ENCODE measurements at regions not wholly inside any gene's neighbourhood (a gene's known extent, or its start where the extent isn't known, plus 50 kb on each side); places are given as distances from the start of the nearest gene placed in this dataset.
A peak's percentile ranks its signal among the peaks of the same experiment; 100 is the strongest.

DNA sequence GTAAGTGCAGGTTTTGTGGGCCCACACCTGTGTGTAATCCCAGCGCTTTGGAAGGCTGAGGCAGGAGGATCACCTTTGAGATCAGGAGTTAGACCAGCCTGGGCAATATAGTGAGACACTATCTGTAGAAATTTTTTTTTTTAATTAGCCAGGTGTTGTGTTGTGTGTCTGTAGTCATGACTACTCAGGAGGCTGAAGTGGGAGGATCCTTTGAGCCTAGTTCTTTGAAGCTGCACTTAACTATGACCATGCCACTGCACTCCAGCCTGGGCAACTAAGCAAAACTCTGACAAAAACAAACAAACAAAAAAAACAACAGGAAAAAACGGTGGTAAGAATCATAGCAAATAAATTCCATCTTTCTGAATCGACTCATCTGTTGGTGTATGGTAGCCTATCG lies 268.6 kb upstream of the PDGFD start:
- H3K79me2 ChIP-seq (ENCODE audit: insufficient read depth, low read length) = no peaks in the 10 kb centered on the region
- H3K4me1 ChIP-seq (ENCODE audit: insufficient read depth, low read length) = no peaks in the 10 kb centered on the region
- no peak overlapping the region for H3K4me3 ChIP-seq (ENCODE audit: low read depth in 1 of 2, low read length in 2 of 2)
- no peak overlapping the region for H3K9ac ChIP-seq (ENCODE audit: low read depth, low read length)
- no peaks in the 10 kb centered on the region for H3K27me3 ChIP-seq (ENCODE audit: insufficient read depth, low read length, poor library complexity)
- no peaks in the 10 kb centered on the region for H3K36me3 ChIP-seq (ENCODE audit: insufficient read depth, low read length)
- DNase-seq = no peak
- no peak overlapping the region for H2AFZ ChIP-seq (ENCODE audit: low read depth, low read length)
- ATAC-seq (ENCODE audit: insufficient read depth, low read depth) = 0 out of 3 replicates have a peak, but pooled peaks have one; percentile 12
- no peak overlapping the region for H3K4me2 ChIP-seq (ENCODE audit: insufficient read depth, low read length)
- H3K9me3 ChIP-seq (ENCODE audit: insufficient read depth, low read length, severe bottlenecking) = no peaks in the 10 kb centered on the region
- no peak overlapping the region for H3K27ac ChIP-seq (ENCODE audit: low read length)
- TF ChIP-seq, protein P1, sequence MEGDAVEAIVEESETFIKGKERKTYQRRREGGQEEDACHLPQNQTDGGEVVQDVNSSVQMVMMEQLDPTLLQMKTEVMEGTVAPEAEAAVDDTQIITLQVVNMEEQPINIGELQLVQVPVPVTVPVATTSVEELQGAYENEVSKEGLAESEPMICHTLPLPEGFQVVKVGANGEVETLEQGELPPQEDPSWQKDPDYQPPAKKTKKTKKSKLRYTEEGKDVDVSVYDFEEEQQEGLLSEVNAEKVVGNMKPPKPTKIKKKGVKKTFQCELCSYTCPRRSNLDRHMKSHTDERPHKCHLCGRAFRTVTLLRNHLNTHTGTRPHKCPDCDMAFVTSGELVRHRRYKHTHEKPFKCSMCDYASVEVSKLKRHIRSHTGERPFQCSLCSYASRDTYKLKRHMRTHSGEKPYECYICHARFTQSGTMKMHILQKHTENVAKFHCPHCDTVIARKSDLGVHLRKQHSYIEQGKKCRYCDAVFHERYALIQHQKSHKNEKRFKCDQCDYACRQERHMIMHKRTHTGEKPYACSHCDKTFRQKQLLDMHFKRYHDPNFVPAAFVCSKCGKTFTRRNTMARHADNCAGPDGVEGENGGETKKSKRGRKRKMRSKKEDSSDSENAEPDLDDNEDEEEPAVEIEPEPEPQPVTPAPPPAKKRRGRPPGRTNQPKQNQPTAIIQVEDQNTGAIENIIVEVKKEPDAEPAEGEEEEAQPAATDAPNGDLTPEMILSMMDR (IDR thresholded peaks at IDR 0.05; ENCODE audit: borderline replicate concordance, extremely low read depth, low read length, poor library complexity, severe bottlenecking) = no peak
- TF ChIP-seq EZH2 (IDR thresholded peaks at IDR 0.05; ENCODE audit: borderline replicate concordance, low read depth, low read length, severe bottlenecking) = no peak
- no peaks in the 10 kb centered on the region for H4K20me1 ChIP-seq (ENCODE audit: insufficient read depth, low read length)

DNA sequence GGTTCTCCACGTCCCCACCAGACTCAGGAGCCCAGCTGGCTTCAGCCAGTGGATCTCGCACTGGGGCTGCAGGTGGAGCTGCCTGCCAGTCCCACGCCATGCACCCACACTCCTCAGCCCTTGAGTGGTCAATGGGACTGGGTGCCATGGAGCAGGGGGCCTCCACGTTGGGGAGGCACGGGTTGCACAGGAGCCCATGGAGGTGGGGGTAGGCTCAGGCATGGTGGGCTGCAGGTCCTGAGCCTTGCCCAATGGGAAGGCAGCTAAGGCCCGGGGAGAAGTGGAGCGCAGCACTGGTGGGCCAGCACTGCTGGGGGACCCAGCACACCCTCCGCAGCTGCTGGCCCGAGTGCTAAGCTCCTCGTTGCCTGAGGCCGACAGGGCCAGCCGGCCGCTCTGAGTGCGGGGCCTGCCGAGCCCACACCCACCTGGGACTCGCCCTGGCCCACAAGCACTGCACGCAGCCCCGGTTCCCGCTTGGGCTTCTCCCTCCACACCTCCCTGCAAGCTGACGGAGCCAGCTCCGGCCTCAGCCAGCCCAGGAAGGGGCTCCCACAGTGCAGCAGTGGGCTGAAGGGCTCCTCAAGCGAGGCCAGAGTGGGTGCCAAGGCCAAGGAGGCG lies 258.5 kb upstream of the PDGFD start:
- H3K4me3 ChIP-seq (ENCODE audit: low read depth in 1 of 2, low read length in 2 of 2) = no peak overlapping the region
- no peak for TF ChIP-seq EZH2 (IDR thresholded peaks at IDR 0.05; ENCODE audit: borderline replicate concordance, low read depth, low read length, severe bottlenecking)
- TF ChIP-seq, protein P1 (IDR thresholded peaks at IDR 0.05; ENCODE audit: borderline replicate concordance, extremely low read depth, low read length, poor library complexity, severe bottlenecking) = no peak
- H3K36me3 ChIP-seq (ENCODE audit: insufficient read depth, low read length) = no peaks in the 10 kb centered on the region
- H3K79me2 ChIP-seq (ENCODE audit: insufficient read depth, low read length) = no peaks in the 10 kb centered on the region
- H3K4me1 ChIP-seq (ENCODE audit: insufficient read depth, low read length) = no peaks in the 10 kb centered on the region
- no peak for ATAC-seq (ENCODE audit: insufficient read depth, low read depth)
- H2AFZ ChIP-seq (ENCODE audit: low read depth, low read length) = no peak overlapping the region
- H3K27me3 ChIP-seq (ENCODE audit: insufficient read depth, low read length, poor library complexity) = no peaks in the 10 kb centered on the region
- H3K9me3 ChIP-seq (ENCODE audit: insufficient read depth, low read length, severe bottlenecking) = no peaks in the 10 kb centered on the region
- no peaks in the 10 kb centered on the region for H4K20me1 ChIP-seq (ENCODE audit: insufficient read depth, low read length)
- DNase-seq = no peak
- no peak overlapping the region for H3K27ac ChIP-seq (ENCODE audit: low read length)
- H3K4me2 ChIP-seq (ENCODE audit: insufficient read depth, low read length) = no peak overlapping the region
- no peak overlapping the region for H3K9ac ChIP-seq (ENCODE audit: low read depth, low read length)

DNA sequence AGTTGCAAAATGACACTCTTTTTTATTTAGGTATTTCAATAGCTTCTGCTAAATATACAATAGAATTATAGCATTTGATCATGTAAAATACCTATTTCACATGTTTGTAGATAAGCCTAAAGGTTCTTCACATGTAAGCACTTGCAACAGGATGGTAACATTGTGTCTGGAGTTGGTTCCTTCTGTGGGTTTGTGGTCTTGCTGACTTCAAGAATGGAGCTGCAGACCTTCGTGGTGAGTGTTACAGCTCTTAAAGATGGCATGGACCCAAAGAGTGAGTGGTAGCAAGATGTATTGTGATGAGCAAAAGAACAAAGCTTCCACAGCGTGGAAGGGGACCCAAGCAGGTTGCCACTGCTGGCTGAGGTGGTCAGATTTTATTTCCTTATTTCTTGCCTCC lies 246.4 kb upstream of the PDGFD start:
- ATAC-seq (ENCODE audit: insufficient read depth, low read depth) = peak; percentile 76
- H3K4me2 ChIP-seq (ENCODE audit: insufficient read depth, low read length) = no peak overlapping the region
- H3K4me3 ChIP-seq (ENCODE audit: low read depth in 1 of 2, low read length in 2 of 2) = no peak overlapping the region
- no peaks in the 10 kb centered on the region for H3K27me3 ChIP-seq (ENCODE audit: insufficient read depth, low read length, poor library complexity)
- H3K27ac ChIP-seq (ENCODE audit: low read length) = no peak overlapping the region
- DNase-seq = peak; percentile 48
- no peak overlapping the region for H3K9ac ChIP-seq (ENCODE audit: low read depth, low read length)
- H4K20me1 ChIP-seq (ENCODE audit: insufficient read depth, low read length) = no peaks in the 10 kb centered on the region
- H3K9me3 ChIP-seq (ENCODE audit: insufficient read depth, low read length, severe bottlenecking) = no peaks in the 10 kb centered on the region
- TF ChIP-seq, protein P1 (IDR thresholded peaks at IDR 0.05; ENCODE audit: borderline replicate concordance, extremely low read depth, low read length, poor library complexity, severe bottlenecking) = no peak
- no peak for TF ChIP-seq EZH2 (IDR thresholded peaks at IDR 0.05; ENCODE audit: borderline replicate concordance, low read depth, low read length, severe bottlenecking)
- H3K79me2 ChIP-seq (ENCODE audit: insufficient read depth, low read length) = no peaks in the 10 kb centered on the region
- H3K36me3 ChIP-seq (ENCODE audit: insufficient read depth, low read length) = no peaks in the 10 kb centered on the region
- H3K4me1 ChIP-seq (ENCODE audit: insufficient read depth, low read length) = peaks cover 6% of the 10 kb centered on the region; the same call in 1 of the 2 replicates
- no peak overlapping the region for H2AFZ ChIP-seq (ENCODE audit: low read depth, low read length)

Measured in DND-41 (cell line).